ENCODE measurements at regions not wholly inside any gene's neighbourhood (a gene's known extent, or its start where the extent isn't known, plus 50 kb on each side); places are given as distances from the start of the nearest gene placed in this dataset.
A peak's percentile ranks its signal among the peaks of the same experiment; 100 is the strongest.

DNA sequence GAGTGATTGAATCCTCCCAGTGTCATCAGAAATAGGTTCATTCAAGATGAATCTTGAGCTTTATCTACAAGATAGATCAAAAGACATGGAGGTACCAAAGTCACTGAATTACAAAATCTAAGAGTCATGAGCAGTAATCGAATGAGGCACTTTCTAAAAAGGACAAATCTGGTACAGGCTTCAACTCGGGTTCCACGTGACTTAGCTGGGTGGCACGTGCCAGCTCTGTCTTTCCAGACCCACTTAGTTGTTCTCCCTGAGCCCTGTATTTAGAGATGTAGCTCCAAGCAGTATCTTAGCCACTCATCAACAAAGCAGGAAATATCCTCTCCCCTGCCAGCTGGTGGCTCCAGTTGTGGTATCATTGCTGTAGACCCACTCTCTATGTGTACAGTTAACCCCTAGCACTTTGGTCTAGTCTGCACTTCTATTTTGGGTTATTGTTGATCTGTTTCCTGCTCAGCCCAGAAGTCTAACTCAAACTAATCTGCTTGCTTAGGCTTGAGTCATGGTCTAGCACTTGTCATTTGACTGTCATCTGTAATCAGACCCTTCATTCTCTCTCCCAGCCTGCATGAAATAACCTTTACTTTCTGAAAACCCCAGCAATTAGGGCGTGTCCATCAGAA is 528.7 kb downstream of the ETS1 start:
- DNase-seq, result no peak

DNA sequence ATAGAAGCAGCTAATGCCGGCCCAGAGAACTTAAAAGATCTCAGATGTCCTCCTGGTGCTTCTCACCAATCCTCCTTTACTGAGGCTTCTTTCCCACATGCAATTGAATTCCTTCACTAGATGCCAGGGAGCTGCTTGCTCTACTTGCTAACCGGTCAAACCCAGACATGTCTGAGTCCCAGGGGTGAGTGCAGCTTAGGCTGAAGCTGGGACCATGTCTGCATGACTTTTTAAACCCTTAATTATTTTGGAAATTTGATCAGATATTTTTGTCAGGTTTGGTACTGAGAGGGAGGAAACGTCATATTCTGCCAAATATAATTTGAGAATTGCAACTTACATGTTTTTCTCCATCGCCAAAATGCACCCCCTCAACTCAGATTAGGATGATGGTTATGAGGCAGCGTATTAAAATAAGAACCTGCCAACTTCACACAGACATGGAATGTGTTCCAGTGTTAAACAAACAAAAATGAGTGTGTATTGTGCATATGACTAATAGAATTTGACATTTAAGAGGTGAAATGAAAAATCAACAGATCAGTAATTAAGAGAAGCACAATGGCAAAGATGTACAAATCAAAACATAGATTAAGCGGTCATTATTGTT is 529.5 kb downstream of the ETS1 start:
- DNase-seq, result no peak

- DNase-seq, result no peak
Observed at GRCh38 chr11:128055576-128056217, 531.7 kb downstream of the ETS1 start.

- no peak for DNase-seq
Observed at GRCh38 chr11:128053981-128054931, 533.1 kb downstream of the ETS1 start.

DNA sequence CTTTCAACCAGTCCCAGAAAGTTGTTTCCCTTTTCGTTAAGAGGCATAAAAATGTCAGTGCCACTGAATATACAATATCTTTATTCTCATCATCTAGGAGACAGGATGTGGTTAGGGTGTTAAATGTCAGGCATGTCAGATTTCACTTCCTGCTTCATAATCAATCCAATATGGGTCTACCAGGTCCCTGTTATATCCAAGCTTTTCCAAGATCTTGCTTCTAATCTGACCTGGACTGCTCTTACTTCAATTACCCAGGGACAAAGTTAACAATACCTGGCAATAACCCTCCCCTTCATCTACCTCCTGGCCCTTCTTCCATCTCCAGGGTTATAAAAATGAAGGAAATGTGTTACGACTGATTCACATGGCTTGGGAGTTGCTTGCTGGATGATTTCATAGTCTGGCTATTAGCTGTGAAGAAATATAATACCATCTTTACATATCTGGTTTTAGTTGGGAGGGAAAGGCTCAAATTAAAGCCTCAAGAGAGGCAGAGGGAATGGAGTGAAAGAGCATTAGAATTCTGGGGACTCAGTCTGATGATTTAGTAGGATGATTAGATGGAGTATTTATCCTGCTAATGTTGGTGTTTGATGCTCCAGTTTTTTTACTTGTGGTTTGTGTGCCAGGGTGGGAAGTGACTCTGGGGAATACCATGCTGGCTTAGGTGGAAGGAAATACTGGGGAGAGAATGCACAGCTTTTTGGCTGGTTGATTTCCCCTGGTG is 534.3 kb downstream of the ETS1 start:
- DNase-seq, result no peak

GRCh38 chr11:128048121-128048520 is 539.2 kb downstream of the ETS1 start:
- DNase-seq, result no peak

- no peak for DNase-seq
Observed at GRCh38 chr11:128047026-128047425, 540.3 kb downstream of the ETS1 start.

- no peak for DNase-seq
Observed at GRCh38 chr11:128046213-128046612, 541.1 kb downstream of the ETS1 start.

- no peak for DNase-seq
Observed at GRCh38 chr11:128045094-128045725, 542.1 kb downstream of the ETS1 start.

GRCh38 chr11:128042290-128042751 is 545.0 kb downstream of the ETS1 start:
- DNase-seq, result no peak

DNA sequence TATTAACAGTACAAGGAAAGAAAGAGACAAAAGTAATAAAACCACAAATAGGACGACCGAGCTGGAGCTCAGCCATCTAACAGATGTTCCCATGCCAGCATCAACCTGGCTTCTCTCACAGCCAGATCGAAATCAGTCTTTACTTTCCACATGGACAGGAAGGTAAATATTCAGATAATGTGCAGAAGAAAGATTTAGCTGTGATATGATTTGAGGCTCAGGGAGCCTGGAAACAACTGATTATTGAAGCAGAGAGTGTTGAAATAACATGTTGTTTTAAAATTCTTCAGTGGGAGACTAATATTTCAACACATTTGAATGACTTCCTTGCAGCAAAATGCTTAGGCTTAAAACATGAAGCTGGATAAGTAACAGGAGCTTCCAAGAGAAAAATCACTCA is 546.8 kb downstream of the ETS1 start:
- no peak for DNase-seq

- DNase-seq, result no peak
Observed at GRCh38 chr11:128039140-128040021, 548.0 kb downstream of the ETS1 start.

DNA sequence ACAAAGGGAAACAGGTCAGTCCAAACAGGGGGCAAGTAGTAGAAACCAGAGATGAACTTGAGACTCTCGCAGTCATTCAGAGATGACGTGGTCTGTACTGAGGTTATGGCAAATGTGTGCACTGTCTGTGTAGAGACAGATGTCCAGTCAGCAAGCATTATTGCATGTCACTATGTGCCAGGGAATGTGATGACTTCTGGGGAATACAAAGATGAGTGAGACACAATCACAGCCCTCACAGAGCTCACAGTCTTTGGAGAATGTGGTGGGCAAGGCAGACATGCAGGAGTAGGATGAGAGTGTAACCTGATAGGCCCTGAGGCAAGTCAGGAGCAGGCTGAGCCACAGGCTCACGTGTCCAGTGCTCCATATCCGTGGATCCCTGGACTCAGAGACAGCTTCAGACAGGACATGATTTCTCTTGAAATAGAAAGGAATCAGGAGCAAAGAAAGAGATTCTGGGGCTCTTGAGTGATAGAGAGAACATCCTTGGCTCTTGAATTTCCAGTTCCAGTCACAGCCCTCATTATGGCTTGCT is 550.7 kb downstream of the ETS1 start:
- DNase-seq, result no peak

DNA sequence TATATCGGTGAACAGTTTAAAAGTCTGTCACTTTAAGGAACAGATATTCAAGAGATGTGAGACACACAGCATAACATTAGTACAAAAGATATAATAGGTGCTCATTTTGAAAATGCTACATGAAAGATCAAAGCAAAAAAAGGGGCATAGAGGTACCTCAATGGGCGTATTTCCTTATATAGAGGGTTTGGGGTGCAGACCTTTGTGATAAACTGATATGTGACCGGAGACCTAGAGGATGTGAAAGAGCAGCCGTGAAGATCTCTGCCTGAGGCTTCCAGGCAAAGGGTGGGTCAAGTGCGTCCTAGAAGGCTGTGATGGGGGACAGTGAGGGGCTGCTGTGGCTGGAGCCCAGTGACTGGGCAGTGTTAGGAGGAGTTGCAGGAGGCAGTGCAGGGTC is 551.4 kb downstream of the ETS1 start:
- no peak for DNase-seq

DNA sequence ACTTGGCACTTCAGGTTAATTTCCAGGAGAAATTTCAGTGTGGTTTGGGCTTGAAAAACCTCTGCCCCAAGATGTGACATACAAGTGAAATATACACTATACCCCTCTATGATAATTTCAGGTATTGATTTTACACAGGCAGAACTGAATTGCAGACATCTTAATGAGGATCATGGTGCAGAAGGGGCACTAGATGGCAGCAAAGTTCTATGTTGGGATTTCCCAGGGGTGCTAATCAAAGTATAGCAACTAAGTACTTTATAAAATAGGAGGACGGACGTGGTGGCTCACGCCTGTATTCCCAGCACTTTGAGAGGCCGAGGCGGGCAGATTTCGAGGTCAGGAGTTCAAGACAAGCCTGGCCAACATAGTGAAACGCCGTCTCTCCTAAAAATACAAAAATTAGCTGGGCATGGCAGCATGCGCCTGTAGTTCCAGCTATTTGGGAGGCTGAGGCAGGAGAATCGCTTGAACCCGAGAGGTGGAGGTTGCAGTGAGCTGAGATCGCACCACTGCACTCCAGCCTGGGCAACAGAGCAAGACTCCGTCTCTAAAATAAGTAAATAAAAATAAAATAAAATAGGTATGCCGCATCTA is 555.7 kb downstream of the ETS1 start:
- peak; percentile 5 for DNase-seq

DNA sequence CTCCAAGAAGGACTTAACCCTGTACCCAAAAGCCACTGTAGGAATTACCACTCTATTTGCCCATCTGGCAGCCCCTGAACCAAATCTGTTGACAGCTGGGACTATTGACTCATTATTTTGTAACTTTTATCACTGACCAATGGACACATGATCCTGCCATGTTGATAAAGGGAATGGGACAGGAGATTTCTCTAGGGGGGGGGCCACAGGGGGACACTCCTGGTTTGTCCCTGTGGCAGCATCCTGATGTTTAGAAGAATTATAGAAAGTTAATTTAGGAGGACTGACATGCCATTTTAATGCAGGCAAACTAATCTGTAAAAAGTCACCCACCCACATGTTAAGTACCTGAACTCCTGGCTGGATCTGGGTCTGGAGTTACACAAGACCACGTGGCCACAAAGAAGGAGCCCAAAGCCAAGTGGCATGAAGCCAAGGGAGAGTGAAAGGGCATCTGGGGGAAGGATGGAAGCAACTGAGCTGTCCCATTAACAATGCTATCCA is 558.1 kb downstream of the ETS1 start:
- DNase-seq, result peak; percentile 55

- DNase-seq, result no peak
Observed at GRCh38 chr11:128026596-128026995, 560.8 kb downstream of the ETS1 start.

DNA sequence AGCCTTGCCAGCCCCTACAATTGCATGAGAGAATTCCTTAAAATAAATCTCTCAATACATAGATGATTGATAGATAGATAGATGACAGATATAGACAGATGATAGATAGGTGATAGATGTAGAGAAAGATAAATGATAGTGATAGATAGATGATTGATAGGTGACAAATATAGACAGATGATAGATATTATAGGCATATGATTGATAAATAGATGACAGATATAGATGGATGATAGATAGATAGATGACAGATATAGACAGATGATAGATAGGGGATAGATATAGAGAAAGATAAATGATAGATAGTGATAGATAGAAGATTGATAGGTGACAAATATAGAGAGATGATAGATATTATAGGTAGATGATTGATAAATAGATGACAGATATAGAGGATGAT is 564.6 kb downstream of the ETS1 start:
- DNase-seq, result no peak

DNA sequence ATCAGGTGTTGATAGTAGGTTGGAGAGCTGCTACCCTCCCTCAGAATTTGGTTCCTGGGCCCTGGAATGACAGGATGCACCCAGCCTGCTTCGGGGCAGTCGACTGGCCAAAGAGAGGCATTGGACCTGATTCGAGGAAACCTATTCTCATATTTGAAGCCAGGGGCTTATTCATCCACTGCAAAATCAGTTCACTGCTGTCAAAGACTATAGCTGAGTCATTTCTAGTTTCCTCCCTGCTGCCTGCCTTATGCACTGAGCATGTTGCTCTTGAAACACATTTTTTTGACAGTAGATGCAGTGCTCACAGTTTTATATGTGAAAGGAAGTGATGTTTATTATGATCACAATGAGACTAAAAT is 565.4 kb downstream of the ETS1 start:
- DNase-seq, result no peak

DNA sequence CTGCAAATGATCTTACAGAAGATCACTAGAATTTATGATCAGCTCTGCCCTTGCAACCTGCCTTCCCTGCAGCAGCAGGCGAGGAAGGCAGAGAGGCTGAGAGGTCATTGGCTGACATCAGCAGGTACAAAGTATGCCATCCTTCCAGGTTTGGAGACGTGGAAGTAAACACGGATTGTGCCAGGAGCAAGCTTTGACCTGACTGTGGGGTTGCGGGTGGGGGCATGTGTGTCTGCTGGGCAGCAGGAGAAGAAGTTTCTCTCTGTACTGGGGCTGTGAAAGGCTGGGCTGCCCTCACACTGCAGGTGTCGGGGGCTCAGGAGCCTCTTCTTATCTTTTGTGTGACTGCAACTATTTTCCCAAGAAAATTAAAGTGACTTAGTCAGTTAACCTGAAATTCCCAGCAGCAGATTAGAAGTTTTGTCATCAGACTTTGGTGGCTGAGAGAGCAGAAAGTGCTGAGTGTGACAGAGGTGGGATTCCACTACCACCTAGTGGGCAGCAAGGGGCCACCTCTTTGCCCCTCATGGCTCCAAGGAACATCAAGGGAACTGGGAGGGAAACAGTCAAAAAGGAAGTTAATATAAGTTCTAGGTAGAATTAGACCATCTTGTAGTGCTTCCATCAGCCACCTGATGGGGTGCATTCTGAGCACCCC is 565.9 kb downstream of the ETS1 start:
- no peak for DNase-seq

Measured in NCI-H524 treated with DMSO at 0.1 percent for 48 hours (cell line).